Thymus (tissue), 11 donors: ENCODE measurements at regions not wholly inside any gene's neighbourhood (a gene's known extent, or its start where the extent isn't known, plus 50 kb on each side); places are given as distances from the start of the nearest gene placed in this dataset.

Source experiments
- DNase-seq, 9 donors: peaks; one replicate each; pipeline ENCODE4 v3.0.0-alpha.2; 2013; ENCODE audit warnings: low spot score in 9 of 9, low read depth in 6 of 9, missing footprints in 1 of 9
- H3K27ac ChIP-seq, 2 donors: one replicate each; pipeline ENCODE4 v1.5.1; 2013; ENCODE audit warnings: control low read depth in 1 of 2, low read depth in 1 of 2, low read length in 1 of 2, mild to moderate bottlenecking in 1 of 2, moderate library complexity in 1 of 2
- H3K27me3 ChIP-seq, 2 donors: one replicate each; pipeline ENCODE4 v1.5.1; 2013; ENCODE audit warnings: low read length in 1 of 2; ENCODE audit not compliant: control insufficient read depth in 2 of 2, insufficient read depth in 1 of 2
- H3K36me3 ChIP-seq, 2 donors: one replicate each; pipeline ENCODE4 v1.5.1; 2013; ENCODE audit warnings: low read length in 1 of 2, mild to moderate bottlenecking in 1 of 2, moderate library complexity in 1 of 2; ENCODE audit not compliant: control insufficient read depth in 2 of 2, insufficient read depth in 2 of 2
- H3K4me1 ChIP-seq, 2 donors: one replicate each; pipeline ENCODE4 v1.5.1; 2013; ENCODE audit warnings: low read length in 2 of 2; ENCODE audit not compliant: control insufficient read depth in 2 of 2, insufficient read depth in 2 of 2
- H3K4me3 ChIP-seq, 2 donors: one replicate each; pipeline ENCODE4 v1.5.1; 2013; ENCODE audit warnings: low read length in 2 of 2, control low read depth in 1 of 2, mild to moderate bottlenecking in 1 of 2
- H3K9me3 ChIP-seq, 2 donors: one replicate each; pipeline ENCODE4 v1.5.1; 2013; ENCODE audit warnings: low read length in 1 of 2, mild to moderate bottlenecking in 1 of 2; ENCODE audit not compliant: control insufficient read depth in 2 of 2, insufficient read depth in 1 of 2
- WGBS: extraction: QIAGEN DNeasy Blood & Tissue Kit; methylation state at CpG from one replicate; pipeline ENCODE4 v1.1.7; 2013; 5-methylcytosine and 5-hydroxymethylcytosine counted together
- donor health status: healthy.

- no peak overlapping the region for H3K4me3 ChIP-seq
- no peak for DNase-seq
- H3K9me3 ChIP-seq: no peaks in the 10 kb centered on the region
- no peaks in the 10 kb centered on the region for H3K36me3 ChIP-seq
- no peaks in the 10 kb centered on the region for H3K27me3 ChIP-seq
- no peaks in the 10 kb centered on the region for H3K4me1 ChIP-seq
- 94% methylated on average over 5 of the region's 5 CpGs for WGBS
- H3K27ac ChIP-seq: no peak overlapping the region
These were observed 207.6 kb upstream of the SMIM21 start for GRCh38 chr18:75635096-75635495.

DNA sequence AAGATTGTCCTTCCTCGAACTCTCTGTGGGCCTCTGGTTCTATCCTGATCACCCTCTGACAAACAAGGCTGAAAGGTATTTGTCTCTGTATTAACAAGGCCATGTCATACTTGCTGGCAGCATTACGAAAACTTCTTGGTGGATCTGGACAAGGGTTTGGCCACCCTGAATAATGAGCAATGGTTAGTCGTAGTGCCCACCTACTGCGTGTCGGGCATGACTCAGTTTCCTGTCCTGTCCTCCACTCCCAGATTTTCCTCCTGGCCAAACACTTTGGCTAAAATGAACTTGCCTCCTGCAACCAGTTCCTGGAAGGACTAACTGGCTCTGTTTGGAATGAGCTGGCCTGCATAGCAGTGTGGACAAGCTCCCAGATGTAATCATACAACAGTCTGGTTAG lies 198.5 kb upstream of the SMIM21 start:
- Histone ChIP-seq H3K36me3 (no peaks in the 10 kb centered on the region), H3K27me3 (no peaks in the 10 kb centered on the region), H3K9me3 (peaks cover 0 to 11% of the 10 kb centered on the region in 2 donors), H3K4me1 (no peaks in the 10 kb centered on the region), H3K4me3 (no peak overlapping the region), H3K27ac (no peak overlapping the region)
- DNase-seq: no peak
- 96% methylated on average over 5 of the region's 5 CpGs for WGBS

DNA sequence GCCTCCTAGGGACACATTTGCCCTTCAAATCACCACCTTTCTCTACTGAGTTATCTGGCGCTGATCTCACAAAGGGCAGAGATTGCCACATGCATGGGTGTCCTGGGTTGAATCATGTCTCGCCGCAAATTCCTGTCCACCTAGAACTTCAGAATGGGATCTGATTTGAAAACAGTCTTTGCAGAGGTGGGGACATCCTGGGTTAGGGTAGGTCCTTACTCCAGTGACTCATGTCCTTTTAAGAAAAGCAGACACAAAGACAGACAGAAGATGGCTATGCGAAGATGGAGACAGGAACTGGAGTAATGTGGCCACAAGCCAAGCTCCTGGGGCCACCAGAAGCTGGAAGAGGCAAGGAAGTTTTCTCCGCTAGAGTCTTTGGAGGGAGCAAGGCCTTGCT lies 197.4 kb upstream of the SMIM21 start:
- no peaks in the 10 kb centered on the region for H3K27me3 ChIP-seq
- no peak overlapping the region for H3K27ac ChIP-seq
- H3K4me3 ChIP-seq: no peak overlapping the region
- DNase-seq: no peak
- WGBS: 87% methylated on average over 5 of the region's 5 CpGs
- H3K36me3 ChIP-seq: no peaks in the 10 kb centered on the region
- H3K4me1 ChIP-seq: no peaks in the 10 kb centered on the region
- peaks cover 0 to 14% of the 10 kb centered on the region in 2 donors for H3K9me3 ChIP-seq

GRCh38 chr18:75621818-75622217 lies 194.3 kb upstream of the SMIM21 start:
- no peaks in the 10 kb centered on the region for H3K4me1 ChIP-seq
- no peak overlapping the region for H3K4me3 ChIP-seq
- no peaks in the 10 kb centered on the region for H3K27me3 ChIP-seq
- peaks cover 0 to 14% of the 10 kb centered on the region in 2 donors for H3K9me3 ChIP-seq
- no peak for DNase-seq
- no peaks in the 10 kb centered on the region for H3K36me3 ChIP-seq
- WGBS: 96% methylated on average over 14 of the region's 14 CpGs
- no peak overlapping the region for H3K27ac ChIP-seq

DNA sequence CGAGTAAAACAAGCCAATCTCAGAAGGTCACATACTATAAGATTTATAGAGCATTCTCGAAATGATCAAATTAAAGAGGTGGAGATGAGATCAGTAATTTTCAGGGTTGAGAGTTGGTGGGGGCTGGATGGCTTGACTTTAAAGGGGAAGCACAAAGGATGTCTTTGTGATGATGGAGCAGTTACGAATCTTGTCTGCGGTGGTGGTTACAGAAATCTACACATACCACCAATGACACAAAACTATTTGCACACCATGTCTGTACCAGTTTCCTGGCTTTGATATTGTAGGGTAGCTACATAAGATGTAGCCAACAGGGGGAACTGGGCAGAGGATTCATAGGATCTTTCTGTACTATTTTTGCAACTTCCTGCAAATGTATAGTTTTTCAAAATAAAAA lies 190.6 kb upstream of the SMIM21 start:
- H3K4me3 ChIP-seq: no peak overlapping the region
- WGBS: 95% methylated on average over 4 of the region's 4 CpGs

GRCh38 chr18:75612456-75612855 lies 185.0 kb upstream of the SMIM21 start:
- no peaks in the 10 kb centered on the region for H3K27me3 ChIP-seq
- H3K4me1 ChIP-seq: no peaks in the 10 kb centered on the region
- H3K9me3 ChIP-seq: no peaks in the 10 kb centered on the region
- no peak for DNase-seq
- no peaks in the 10 kb centered on the region for H3K36me3 ChIP-seq
- H3K4me3 ChIP-seq: no peak overlapping the region
- WGBS: 37% methylated on average over 5 of the region's 5 CpGs
- no peak overlapping the region for H3K27ac ChIP-seq

More for the DNA sequence above, 190.6 kb upstream of the SMIM21 start:
- DNase-seq: no peak
- Histone ChIP-seq H3K27me3 (no peaks in the 10 kb centered on the region), H3K4me1 (no peaks in the 10 kb centered on the region), H3K36me3 (no peaks in the 10 kb centered on the region), H3K27ac (no peak overlapping the region), H3K9me3 (peaks cover 0 to 11% of the 10 kb centered on the region in 2 donors)

- H3K9me3 ChIP-seq: no peaks in the 10 kb centered on the region
- H3K36me3 ChIP-seq: no peaks in the 10 kb centered on the region
- no peaks in the 10 kb centered on the region for H3K27me3 ChIP-seq
- H3K27ac ChIP-seq: no peak overlapping the region
- no peak overlapping the region for H3K4me3 ChIP-seq
- WGBS: 59% methylated on average over 2 of the region's 2 CpGs
- DNase-seq: no peak
- no peaks in the 10 kb centered on the region for H3K4me1 ChIP-seq
These were observed 180.2 kb upstream of the SMIM21 start for GRCh38 chr18:75607701-75608100.

- no peak overlapping the region for H3K27ac ChIP-seq
- 94% methylated on average over 3 of the region's 3 CpGs for WGBS
- DNase-seq: no peak
- H3K9me3 ChIP-seq: peaks cover 0 to 12% of the 10 kb centered on the region in 2 donors
- no peaks in the 10 kb centered on the region for H3K27me3 ChIP-seq
- no peaks in the 10 kb centered on the region for H3K36me3 ChIP-seq
- H3K4me3 ChIP-seq: no peak overlapping the region
- H3K4me1 ChIP-seq: no peaks in the 10 kb centered on the region
These were observed 165.0 kb upstream of the SMIM21 start for GRCh38 chr18:75592527-75592926.

GRCh38 chr18:75588412-75588811 lies 160.9 kb upstream of the SMIM21 start:
- Histone ChIP-seq H3K36me3 (no peaks in the 10 kb centered on the region), H3K4me1 (no peaks in the 10 kb centered on the region), H3K27me3 (no peaks in the 10 kb centered on the region), H3K27ac (no peak overlapping the region), H3K4me3 (no peak overlapping the region), H3K9me3 (peaks cover 0 to 8% of the 10 kb centered on the region in 2 donors)
- DNase-seq: no peak
- 96% methylated on average over 16 of the region's 16 CpGs for WGBS

GRCh38 chr18:75587131-75587530 lies 159.6 kb upstream of the SMIM21 start:
- no peaks in the 10 kb centered on the region for H3K36me3 ChIP-seq
- H3K4me1 ChIP-seq: no peaks in the 10 kb centered on the region
- no peak for DNase-seq
- WGBS: 95% methylated on average over 6 of the region's 6 CpGs
- no peaks in the 10 kb centered on the region for H3K27me3 ChIP-seq
- peaks cover 0 to 11% of the 10 kb centered on the region in 2 donors for H3K9me3 ChIP-seq
- no peak overlapping the region for H3K27ac ChIP-seq
- no peak overlapping the region for H3K4me3 ChIP-seq
